ENCODE measurements at regions not wholly inside any gene's neighbourhood (a gene's known extent, or its start where the extent isn't known, plus 50 kb on each side); places are given as distances from the start of the nearest gene placed in this dataset.

DNA sequence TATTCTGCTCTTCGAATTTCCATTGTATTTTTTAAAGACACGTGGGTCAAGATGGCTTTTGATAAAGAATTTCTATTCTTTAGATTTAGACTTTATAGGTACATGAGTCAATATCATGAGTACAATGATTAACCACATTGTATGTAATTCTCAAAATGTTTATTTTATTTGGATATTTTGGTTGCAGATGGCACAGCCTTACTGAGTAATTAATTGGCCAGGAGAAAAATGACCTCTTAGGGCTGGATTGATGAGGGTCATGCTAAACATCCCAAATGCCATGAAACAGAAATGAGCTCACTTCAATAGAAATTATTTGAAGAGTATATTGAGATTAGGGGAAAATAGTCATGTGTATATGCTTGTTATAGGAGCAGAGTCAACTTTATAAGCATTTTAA is 131.2 kb upstream of the CCN2 start:
- Histone ChIP-seq H3K27me3 (no peaks in the 10 kb centered on the region), H3K9me3 (no peaks in the 10 kb centered on the region), H3K27ac (no peak overlapping the region), H3K36me3 (no peaks in the 10 kb centered on the region), H3K4me1 (peaks cover 7% of the 10 kb centered on the region), H3K4me3 (no peak overlapping the region)
- TF ChIP-seq CTCF (IDR thresholded peaks at IDR 0.05) (no peak), POLR2AphosphoS5 (IDR thresholded peaks at IDR 0.05; ENCODE audit: insufficient read depth in 1 of 2, low read depth in 1 of 2) (no peak), POLR2A (IDR thresholded peaks at IDR 0.05) (no peak)
- intact Hi-C loops (cut with DNase I): no loop called here
- no peak for DNase-seq (ENCODE audit: extremely low spot score in 2 of 2)

GRCh38 chr6:132081338-132081737 is 130.2 kb upstream of the CCN2 start:
- no peaks in the 10 kb centered on the region for H3K36me3 ChIP-seq
- intact Hi-C loops (cut with DNase I): no loop called here
- no peaks in the 10 kb centered on the region for H3K27me3 ChIP-seq
- DNase-seq (ENCODE audit: extremely low spot score in 2 of 2): no peak
- H3K27ac ChIP-seq: no peak overlapping the region
- TF ChIP-seq POLR2A (IDR thresholded peaks at IDR 0.05) (no peak), CTCF (IDR thresholded peaks at IDR 0.05) (no peak), POLR2AphosphoS5 (IDR thresholded peaks at IDR 0.05; ENCODE audit: insufficient read depth in 1 of 2, low read depth in 1 of 2) (no peak)
- H3K4me3 ChIP-seq: no peak overlapping the region
- no peaks in the 10 kb centered on the region for H3K9me3 ChIP-seq
- peaks cover 7% of the 10 kb centered on the region for H3K4me1 ChIP-seq

DNA sequence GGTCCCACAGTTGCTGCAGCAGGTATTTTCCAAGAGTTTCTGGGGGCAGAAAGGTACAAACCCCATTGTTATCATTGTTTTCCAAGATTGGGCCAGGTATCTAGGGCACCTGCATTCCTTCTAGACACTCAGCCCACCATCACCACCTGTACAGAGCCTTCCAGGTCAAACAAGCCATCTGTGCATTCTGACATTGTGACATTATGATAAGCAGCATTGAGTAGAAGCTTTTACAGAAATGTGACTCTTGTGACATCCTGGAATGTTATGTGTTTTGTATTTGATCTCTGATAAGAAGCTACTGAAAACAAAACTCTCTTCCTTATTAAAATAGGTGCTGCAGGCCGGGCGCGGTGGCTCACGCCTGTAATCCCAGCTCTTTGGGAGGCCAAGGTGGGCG is 128.1 kb upstream of the CCN2 start:
- Histone ChIP-seq H3K27ac (no peak overlapping the region), H3K36me3 (no peaks in the 10 kb centered on the region), H3K4me3 (no peak overlapping the region), H3K4me1 (no peaks in the 10 kb centered on the region), H3K9me3 (no peaks in the 10 kb centered on the region), H3K27me3 (no peaks in the 10 kb centered on the region)
- TF ChIP-seq CTCF (IDR thresholded peaks at IDR 0.05) (no peak), POLR2A (IDR thresholded peaks at IDR 0.05) (no peak), POLR2AphosphoS5 (IDR thresholded peaks at IDR 0.05; ENCODE audit: insufficient read depth in 1 of 2, low read depth in 1 of 2) (no peak)
- DNase-seq (ENCODE audit: extremely low spot score in 2 of 2): no peak
- intact Hi-C loops (cut with DNase I): no loop called here

- no peaks in the 10 kb centered on the region for H3K36me3 ChIP-seq
- no peak overlapping the region for H3K4me3 ChIP-seq
- intact Hi-C loops (cut with DNase I): no loop called here
- DNase-seq (ENCODE audit: extremely low spot score in 2 of 2): no peak
- H3K9me3 ChIP-seq: no peaks in the 10 kb centered on the region
- H3K4me1 ChIP-seq: no peaks in the 10 kb centered on the region
- TF ChIP-seq POLR2A (IDR thresholded peaks at IDR 0.05): no peak
- H3K27ac ChIP-seq: no peak overlapping the region
- H3K27me3 ChIP-seq: no peaks in the 10 kb centered on the region
Observed at GRCh38 chr6:132076452-132076851, 125.3 kb upstream of the CCN2 start.

GRCh38 chr6:132072831-132073230 is 121.7 kb upstream of the CCN2 start:
- Histone ChIP-seq H3K9me3 (no peaks in the 10 kb centered on the region), H3K27ac (no peak overlapping the region), H3K36me3 (no peaks in the 10 kb centered on the region), H3K4me1 (no peaks in the 10 kb centered on the region), H3K4me3 (no peak overlapping the region), H3K27me3 (no peaks in the 10 kb centered on the region)
- DNase-seq (ENCODE audit: extremely low spot score in 2 of 2): no peak
- no peak for TF ChIP-seq POLR2A (IDR thresholded peaks at IDR 0.05)
- TF ChIP-seq CTCF (IDR thresholded peaks at IDR 0.05): no peak
- no peak for TF ChIP-seq POLR2AphosphoS5 (IDR thresholded peaks at IDR 0.05; ENCODE audit: insufficient read depth in 1 of 2, low read depth in 1 of 2)
- intact Hi-C loops (cut with DNase I): no loop called here

GRCh38 chr6:132072271-132072670 is 121.1 kb upstream of the CCN2 start:
- DNase-seq (ENCODE audit: extremely low spot score in 2 of 2): no peak
- no peak for TF ChIP-seq POLR2A (IDR thresholded peaks at IDR 0.05)
- TF ChIP-seq POLR2AphosphoS5 (IDR thresholded peaks at IDR 0.05; ENCODE audit: insufficient read depth in 1 of 2, low read depth in 1 of 2): no peak
- TF ChIP-seq CTCF (IDR thresholded peaks at IDR 0.05): no peak
- Histone ChIP-seq H3K4me1 (no peaks in the 10 kb centered on the region), H3K9me3 (no peaks in the 10 kb centered on the region), H3K27me3 (no peaks in the 10 kb centered on the region), H3K4me3 (no peak overlapping the region), H3K27ac (no peak overlapping the region), H3K36me3 (no peaks in the 10 kb centered on the region)
- intact Hi-C loops (cut with DNase I): no loop called here

Measured in vagina (tissue), 2 donors.